GM12872 (cell line): ENCODE measurements at regions not wholly inside any gene's neighbourhood (a gene's known extent, or its start where the extent isn't known, plus 50 kb on each side); places are given as distances from the start of the nearest gene placed in this dataset.

Source experiments
- CTCF ChIP-seq: IDR thresholded peaks from 3 replicates; pipeline ENCODE4 v1.5.1; 2011; ENCODE audit warnings: low read depth, mild to moderate bottlenecking, low read length, moderate library complexity; ENCODE audit not compliant: insufficient read depth

GRCh38 chr4:171288816-171289432 lies 524.3 kb upstream of the GALNTL6 start:
- no peak for TF ChIP-seq CTCF

GRCh38 chr4:171281359-171281758 lies 531.8 kb upstream of the GALNTL6 start:
- no peak for TF ChIP-seq CTCF

GRCh38 chr4:171279131-171279530 lies 534.1 kb upstream of the GALNTL6 start:
- TF ChIP-seq CTCF = no peak

- TF ChIP-seq CTCF = no peak
These were observed 546.5 kb upstream of the GALNTL6 start for GRCh38 chr4:171266671-171267070.

- no peak for TF ChIP-seq CTCF
These were observed 547.9 kb upstream of the GALNTL6 start for GRCh38 chr4:171265190-171265818.

GRCh38 chr4:171256223-171256622 lies 557.0 kb upstream of the GALNTL6 start:
- TF ChIP-seq CTCF = no peak

- TF ChIP-seq CTCF = no peak
These were observed 566.3 kb upstream of the GALNTL6 start for GRCh38 chr4:171246948-171247347.
